GM11168 (cell line): ENCODE measurements at regions not wholly inside any gene's neighbourhood (a gene's known extent, or its start where the extent isn't known, plus 50 kb on each side); places are given as distances from the start of the nearest gene placed in this dataset.

ENCODE experiments used
- in situ Hi-C: fragments of 300-500 bp; cut with MboI; formaldehyde crosslinking; loops from one replicate; pipeline ENCODE4 v1.12.0; 2022; ENCODE audit warnings: low sequenced_read_pairs; ENCODE audit not compliant: unreplicated experiment

DNA sequence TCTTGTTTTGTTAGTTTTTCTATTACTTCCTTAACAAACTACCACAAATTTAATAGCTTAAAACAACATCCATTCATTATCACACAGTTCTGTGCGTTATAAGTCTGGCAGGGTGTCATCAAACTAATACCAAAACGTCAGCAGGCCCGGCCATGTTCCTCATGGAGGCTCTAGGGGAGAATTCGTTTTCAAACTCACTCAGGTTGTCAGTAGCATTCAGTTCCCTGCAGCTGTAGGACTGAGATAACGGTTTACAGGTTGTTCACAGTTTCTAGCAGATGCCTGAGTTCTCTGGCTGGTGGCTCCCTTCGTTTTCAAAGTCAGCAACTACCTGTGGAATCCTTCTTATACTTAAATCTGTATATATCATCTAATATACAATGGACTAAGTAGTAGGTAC is 72.5 kb upstream of the PRSS16 start:
- in situ Hi-C loops: loop anchor here (10.0 to 25.0 kb wide), 2 partner anchors 300 to 437 kb away; partner anchors contain the start of gene ZNF184

GRCh38 chr6:27176096-27176495 is 71.4 kb upstream of the PRSS16 start:
- in situ Hi-C loops: loop anchor here (10.0 to 25.0 kb wide), 2 partner anchors 299 to 436 kb away; partner anchors contain the start of gene ZNF184

DNA sequence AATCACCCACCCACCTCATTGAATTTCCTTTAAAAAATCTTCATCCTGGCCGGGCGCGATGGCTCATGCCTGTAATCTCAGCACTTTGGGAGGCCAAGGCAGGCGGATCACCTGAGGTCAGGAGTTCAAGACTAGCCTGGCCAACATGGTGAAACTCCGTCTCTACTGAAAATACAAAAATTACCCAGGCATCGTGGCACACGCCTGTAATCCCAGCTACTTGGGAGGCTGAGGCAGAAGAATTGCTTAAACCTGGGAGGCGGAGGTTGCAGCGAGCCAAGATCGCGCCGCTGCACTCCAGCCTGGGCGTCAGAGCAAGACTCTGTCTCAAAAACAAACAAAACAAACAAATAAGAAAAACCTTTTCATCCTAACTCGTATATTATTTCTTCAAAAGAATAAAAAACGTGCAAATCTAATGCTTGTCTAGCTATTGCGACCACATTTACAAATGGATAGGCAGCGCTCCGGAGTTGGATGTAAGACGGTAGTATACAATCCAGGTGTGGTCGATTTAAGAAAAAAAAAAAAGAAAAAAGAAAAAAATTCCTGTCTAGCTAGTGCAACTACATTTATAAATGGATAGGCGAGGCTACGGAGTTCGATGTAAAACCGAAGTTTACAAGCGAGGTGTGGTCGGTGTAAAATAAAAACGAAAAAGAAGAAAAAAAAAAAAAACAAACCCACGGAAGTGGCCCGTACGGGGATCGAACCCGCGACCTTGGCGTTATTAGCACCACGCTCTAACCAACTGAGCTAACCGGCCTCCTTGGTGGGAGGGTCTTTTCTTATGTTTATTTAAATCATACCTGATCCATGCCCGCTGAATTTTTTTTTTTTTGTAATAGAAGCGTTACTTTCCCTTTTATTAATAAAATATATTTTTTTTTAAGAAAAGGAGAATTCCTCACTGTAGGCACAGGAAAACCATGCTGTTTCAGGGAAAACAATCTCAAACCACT is 70.7 kb upstream of the PRSS16 start:
- in situ Hi-C loops: loop anchor here (10.0 to 25.0 kb wide), 2 partner anchors 298 to 435 kb away; partner anchors contain the start of gene ZNF184

GRCh38 chr6:27177485-27178406 is 69.8 kb upstream of the PRSS16 start:
- in situ Hi-C loops: loop anchor here (10.0 to 25.0 kb wide), 2 partner anchors 297 to 435 kb away; partner anchors contain the start of gene ZNF184

GRCh38 chr6:27178407-27178730 is 69.1 kb upstream of the PRSS16 start:
- in situ Hi-C loops: loop anchor here (10.0 to 25.0 kb wide), 2 partner anchors 296 to 434 kb away; partner anchors contain the start of gene ZNF184

DNA sequence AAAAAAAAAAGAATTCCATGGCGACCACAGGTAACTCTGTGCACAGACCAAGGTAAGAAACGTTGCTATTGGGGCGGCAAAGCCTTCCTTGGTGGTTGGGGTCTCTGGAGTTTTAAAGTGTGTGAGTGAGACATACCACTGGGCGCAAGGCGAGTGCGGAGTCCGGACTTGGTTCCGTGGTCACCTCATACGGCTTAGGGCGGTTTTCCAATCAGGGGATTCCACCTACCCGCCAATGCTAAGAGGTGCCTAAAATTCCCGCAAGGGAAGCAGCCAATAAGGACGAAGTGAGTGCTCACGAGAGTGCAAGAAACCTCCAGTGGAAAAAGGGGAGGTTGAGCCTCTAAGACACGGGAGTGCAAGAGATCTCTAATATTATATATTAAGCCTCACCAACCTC is 68.6 kb upstream of the PRSS16 start:
- in situ Hi-C loops: loop anchor here (10.0 to 25.0 kb wide), 2 partner anchors 296 to 433 kb away; partner anchors contain the start of gene ZNF184

GRCh38 chr6:27183060-27183832 is 64.3 kb upstream of the PRSS16 start:
- in situ Hi-C loops: loop anchor here (25.0 kb wide), 1 partner anchor 429 kb away; no protein-coding TSS in a partner anchor

DNA sequence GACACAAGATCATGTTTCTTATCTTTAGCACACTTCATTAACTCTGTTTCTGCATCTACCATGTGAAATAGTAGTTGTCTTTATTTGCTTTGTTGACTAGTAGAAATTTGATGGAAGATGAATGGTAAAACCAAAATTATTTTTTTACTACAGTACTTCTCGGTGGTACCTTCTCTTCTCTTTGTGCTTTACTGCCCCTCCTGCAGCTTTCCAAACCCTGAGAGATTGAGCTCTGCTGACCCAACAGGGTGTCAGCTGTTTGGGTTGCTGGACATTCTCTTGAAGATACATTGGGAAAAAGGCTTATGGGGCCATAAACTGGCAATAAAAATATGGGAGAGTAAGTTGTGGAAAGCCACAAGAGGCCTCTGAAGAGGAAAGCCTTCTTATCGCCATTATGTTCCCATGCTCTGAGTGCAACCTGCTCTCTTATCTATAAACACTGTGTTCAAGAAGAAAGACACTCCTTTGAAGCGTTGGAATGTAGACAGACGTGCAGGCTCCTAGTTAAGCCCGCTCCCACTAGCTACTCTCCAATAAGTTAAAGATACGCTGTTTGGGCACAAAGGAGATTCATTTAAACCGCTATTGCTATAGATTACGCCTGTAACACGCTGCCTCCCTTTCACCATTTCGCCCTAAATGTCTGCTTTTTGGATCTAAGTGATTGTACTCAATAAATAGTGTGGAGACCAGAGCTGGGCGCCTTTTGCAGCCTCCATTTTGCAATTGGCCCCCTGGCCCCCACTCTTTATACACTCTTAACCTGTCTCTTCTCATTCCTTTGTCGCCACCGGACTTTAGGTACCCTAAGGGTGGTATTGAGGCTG is 60.1 kb upstream of the PRSS16 start:
- in situ Hi-C loops: loop anchor here (25.0 kb wide), 1 partner anchor 425 kb away; no protein-coding TSS in a partner anchor

- in situ Hi-C loops: loop anchor here (25.0 kb wide), 1 partner anchor 424 kb away; no protein-coding TSS in a partner anchor
Measured at GRCh38 chr6:27188061-27188884, 59.2 kb upstream of the PRSS16 start.

- in situ Hi-C loops: loop anchor here (25.0 kb wide), 1 partner anchor 423 kb away; no protein-coding TSS in a partner anchor
Measured at GRCh38 chr6:27188885-27189418, 58.5 kb upstream of the PRSS16 start.

- in situ Hi-C loops: loop anchor here (25.0 kb wide), 1 partner anchor 422 kb away; no protein-coding TSS in a partner anchor
Measured at GRCh38 chr6:27190126-27190525, 57.4 kb upstream of the PRSS16 start.

GRCh38 chr6:27194453-27194852 is 53.0 kb upstream of the PRSS16 start:
- in situ Hi-C loops: loop anchor here (25.0 kb wide), 1 partner anchor 418 kb away; no protein-coding TSS in a partner anchor

- in situ Hi-C loops: loop anchor here (25.0 kb wide), 1 partner anchor 417 kb away; no protein-coding TSS in a partner anchor
Measured at GRCh38 chr6:27195547-27195946, 52.0 kb upstream of the PRSS16 start.
